ENCODE measurements at regions not wholly inside any gene's neighbourhood (a gene's known extent, or its start where the extent isn't known, plus 50 kb on each side); places are given as distances from the start of the nearest gene placed in this dataset.
"Not testable (repeated sequence)": the region's sequence is repeated elsewhere in the genome, so short reads cannot be mapped to it uniquely, and the experiment has no call there.

- DNase-seq = no peak
These were observed 77.8 kb downstream of the TEX36 start for GRCh38 chr10:125605167-125605566.

GRCh38 chr10:125602825-125603224 lies 80.1 kb downstream of the TEX36 start:
- DNase-seq = no peak

- no peak for DNase-seq
These were observed 83.8 kb downstream of the TEX36 start for GRCh38 chr10:125599194-125599593.

GRCh38 chr10:125595911-125596310 lies 87.1 kb downstream of the TEX36 start:
- DNase-seq = no peak

GRCh38 chr10:125593644-125594043 lies 89.3 kb downstream of the TEX36 start:
- DNase-seq = no peak

- no peak for DNase-seq
These were observed 90.1 kb downstream of the TEX36 start for GRCh38 chr10:125592897-125593296.

- no peak for DNase-seq
These were observed 91.1 kb downstream of the TEX36 start for GRCh38 chr10:125591886-125592285.

- not testable (repeated sequence) for DNase-seq
These were observed 94.2 kb downstream of the TEX36 start for GRCh38 chr10:125588738-125589137.

- no peak for DNase-seq
These were observed 98.0 kb downstream of the TEX36 start for GRCh38 chr10:125584954-125585353.

- no peak for DNase-seq
These were observed 104.2 kb downstream of the TEX36 start for GRCh38 chr10:125578658-125579315.

- no peak for DNase-seq
These were observed 107.1 kb downstream of the TEX36 start for GRCh38 chr10:125575843-125576242.

GRCh38 chr10:125568156-125568555 lies 114.8 kb downstream of the TEX36 start:
- DNase-seq = no peak

- DNase-seq = no peak
These were observed 115.4 kb downstream of the TEX36 start for GRCh38 chr10:125567529-125567928.

- DNase-seq = no peak
These were observed 117.9 kb downstream of the TEX36 start for GRCh38 chr10:125565046-125565445.

GRCh38 chr10:125564570-125564969 lies 118.4 kb downstream of the TEX36 start:
- DNase-seq = no peak

GRCh38 chr10:125562737-125563136 lies 120.2 kb downstream of the TEX36 start:
- no peak for DNase-seq

- DNase-seq = no peak
These were observed 122.0 kb downstream of the TEX36 start for GRCh38 chr10:125560947-125561346.

- DNase-seq = no peak
These were observed 123.8 kb downstream of the TEX36 start for GRCh38 chr10:125559210-125559609.

GRCh38 chr10:125557801-125558505 lies 125.0 kb downstream of the TEX36 start:
- DNase-seq = no peak

- no peak for DNase-seq
These were observed 125.7 kb downstream of the TEX36 start for GRCh38 chr10:125557311-125557710.

GRCh38 chr10:125556882-125557281 lies 126.1 kb downstream of the TEX36 start:
- DNase-seq = no peak

- DNase-seq = no peak
These were observed 127.2 kb downstream of the TEX36 start for GRCh38 chr10:125555743-125556142.

GRCh38 chr10:125555267-125555666 lies 127.7 kb downstream of the TEX36 start:
- DNase-seq = no peak

- no peak for DNase-seq
These were observed 128.2 kb downstream of the TEX36 start for GRCh38 chr10:125554753-125555152.
